HEK293T (cell line): ENCODE measurements at regions not wholly inside any gene's neighbourhood (a gene's known extent, or its start where the extent isn't known, plus 50 kb on each side); places are given as distances from the start of the nearest gene placed in this dataset.
A peak's percentile ranks its signal among the peaks of the same experiment; 100 is the strongest.

Source experiments
- CTCF ChIA-PET: fragments of 350-600 bp; formaldehyde crosslinking; extraction: SDS; loops from one replicate; lab custom pipeline; 2021; ENCODE audit warnings: antibody characterized with exemption, inconsistent platforms; lab: Yijun Ruan, JAX
- POLR2A ChIA-PET: fragments of 350-600 bp; formaldehyde crosslinking; extraction: SDS; loops from one replicate; lab custom pipeline; 2020; ENCODE audit warnings: antibody characterized with exemption, inconsistent platforms; lab: Yijun Ruan, JAX
- DNase-seq: peaks from one replicate; pipeline ENCODE4 v3.0.0; 2012; ENCODE audit warnings: mixed read lengths; ENCODE audit errors: extremely low spot score
- ARNT ChIP-seq: fragments of 450-650 bp; IDR thresholded peaks from 2 replicates; pipeline ENCODE4 v1.6.1; 2017; ENCODE audit warnings: mild to moderate bottlenecking
- BHLHE40 ChIP-seq: fragments of 450-650 bp; IDR thresholded peaks from 2 replicates; pipeline ENCODE4 v1.6.1; 2016; ENCODE audit warnings: mild to moderate bottlenecking, moderate library complexity, borderline replicate concordance
- CTBP1 ChIP-seq: fragments of 450-650 bp; IDR thresholded peaks from 2 replicates; pipeline ENCODE4 v1.6.1; 2016; ENCODE audit warnings: borderline replicate concordance
- ELF4 ChIP-seq: fragments of 450-650 bp; IDR thresholded peaks from 2 replicates; pipeline ENCODE4 v1.6.1; 2017; ENCODE audit warnings: antibody characterized with exemption
- FOXA1 ChIP-seq: fragments of 450-650 bp; IDR thresholded peaks from 2 replicates; pipeline ENCODE4 v1.6.1; 2016; ENCODE audit warnings: mild to moderate bottlenecking
- FOXK2 ChIP-seq: fragments of 450-650 bp; IDR thresholded peaks from 2 replicates; pipeline ENCODE4 v1.6.1; 2016; ENCODE audit warnings: mild to moderate bottlenecking
- FOXM1 ChIP-seq: fragments of 450-650 bp; IDR thresholded peaks from 2 replicates; pipeline ENCODE4 v1.6.1; 2017; ENCODE audit warnings: mild to moderate bottlenecking, borderline replicate concordance
- HDGF ChIP-seq: fragments of 450-650 bp; IDR thresholded peaks from 2 replicates; pipeline ENCODE4 v1.6.1; 2017; ENCODE audit warnings: antibody characterized with exemption, borderline replicate concordance
- L3MBTL2 ChIP-seq: fragments of 450-650 bp; conservative IDR thresholded peaks from 2 replicates; pipeline ENCODE4 v1.6.1; 2016; ENCODE audit warnings: mild to moderate bottlenecking
- LEF1 ChIP-seq: fragments of 450-650 bp; IDR thresholded peaks from 2 replicates; pipeline ENCODE4 v1.6.1; 2017; ENCODE audit warnings: mild to moderate bottlenecking, borderline replicate concordance
- NFRKB ChIP-seq: fragments of 450-650 bp; IDR thresholded peaks from 2 replicates; pipeline ENCODE4 v1.6.1; 2016; ENCODE audit warnings: mild to moderate bottlenecking, moderate library complexity
- SP1 ChIP-seq: fragments of 450-650 bp; IDR thresholded peaks from 2 replicates; pipeline ENCODE4 v1.6.1; 2017
- SUZ12 ChIP-seq: fragments of 450-650 bp; IDR thresholded peaks from 2 replicates; pipeline ENCODE4 v1.6.1; 2016; ENCODE audit warnings: mild to moderate bottlenecking
- TARDBP ChIP-seq: fragments of 450-650 bp; IDR thresholded peaks from 2 replicates; pipeline ENCODE4 v1.6.1; 2016
- ZNF384 ChIP-seq: fragments of 450-650 bp; IDR thresholded peaks from 2 replicates; pipeline ENCODE4 v1.6.1; 2016
- TF ChIP-seq, protein P1 (sequence below): fragments of 450-650 bp; IDR thresholded peaks from 2 replicates; pipeline ENCODE4 v1.6.1; 2016

DNA sequence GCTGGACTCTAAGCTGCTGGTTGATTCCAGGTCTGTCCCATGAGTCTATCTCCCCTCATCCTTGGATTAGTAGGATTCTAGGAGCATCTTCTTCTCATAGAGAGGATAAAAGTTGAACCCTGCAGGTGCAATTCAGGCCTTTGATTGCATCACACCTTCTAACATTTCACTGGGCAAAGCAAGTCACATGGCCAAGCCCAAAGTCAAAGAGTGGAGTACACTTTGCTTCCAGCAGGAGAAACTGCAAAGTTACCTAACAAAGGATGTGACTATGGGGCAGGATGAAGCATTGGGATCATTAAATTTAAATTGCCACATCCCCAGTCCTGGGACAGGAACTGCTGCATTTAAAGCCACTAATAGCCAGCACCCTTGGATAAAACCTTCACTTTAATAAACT lies 51.0 kb upstream of the EGFLAM start:
- ChIA-PET POLR2A (no interaction called here), CTCF (no interaction called here)
- DNase-seq: no peak
- TF ChIP-seq FOXA1 (no peak), ARNT (no peak), FOXM1 (no peak), ELF4 (no peak)

DNA sequence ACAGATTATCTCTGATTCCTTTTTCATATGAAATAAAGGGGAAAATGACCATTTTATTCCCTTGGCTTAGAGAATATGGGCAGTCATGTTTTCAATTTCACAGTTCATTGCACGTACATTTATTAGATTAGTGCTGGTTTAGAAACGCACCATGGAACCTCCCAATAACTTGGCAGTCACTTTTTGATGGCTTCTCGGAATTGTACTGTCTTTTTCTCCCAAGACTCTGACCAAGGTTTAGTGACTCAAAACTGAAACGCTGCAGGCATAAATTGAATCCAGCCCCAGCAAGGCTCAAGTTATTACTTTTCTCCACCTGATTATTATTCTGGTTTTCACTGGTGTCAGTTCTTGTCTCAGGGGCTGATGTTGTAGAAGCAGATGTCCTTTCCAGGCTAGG lies 55.6 kb upstream of the EGFLAM start:
- POLR2A ChIA-PET: no interaction called here
- no peak for DNase-seq
- no peak for TF ChIP-seq ZNF384
- TF ChIP-seq ELF4: no peak
- no peak for TF ChIP-seq CTBP1
- TF ChIP-seq SUZ12: no peak
- TF ChIP-seq FOXK2: no peak
- TF ChIP-seq NFRKB: no peak
- TF ChIP-seq HDGF: no peak
- CTCF ChIA-PET: no interaction called here

GRCh38 chr5:38200872-38201557 lies 57.3 kb upstream of the EGFLAM start:
- no peak for TF ChIP-seq FOXM1
- TF ChIP-seq ZNF384: no peak
- TF ChIP-seq NFRKB: no peak
- no peak for TF ChIP-seq FOXA1
- no peak for TF ChIP-seq ARNT
- no peak for TF ChIP-seq SP1
- CTCF ChIA-PET: interaction anchor here (0.9 kb wide), 1 partner anchor 721 kb away, joined by 3 read pairs; no protein-coding TSS in a partner anchor
- POLR2A ChIA-PET: no interaction called here
- no peak for DNase-seq

DNA sequence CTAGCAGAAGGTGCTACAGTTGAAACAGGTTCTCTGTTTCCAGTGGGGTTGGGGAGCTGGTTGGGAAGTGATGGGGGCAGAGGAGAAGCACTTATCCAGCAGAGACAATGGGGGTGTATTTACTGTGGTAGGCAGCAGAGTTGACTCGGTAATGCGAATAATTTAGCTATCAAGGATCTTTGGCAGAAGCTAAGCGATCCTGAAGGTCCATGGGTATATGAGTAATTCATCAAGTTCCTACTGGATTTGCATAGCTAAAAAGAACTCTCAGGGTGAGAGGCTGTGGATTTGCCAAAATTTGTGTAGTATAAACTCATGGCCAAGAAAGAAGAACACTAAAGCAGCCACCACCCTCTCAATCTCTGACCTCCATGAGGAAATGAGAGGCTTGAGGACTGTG lies 61.2 kb upstream of the EGFLAM start:
- no peak for DNase-seq
- ChIA-PET POLR2A (no interaction called here), CTCF (no interaction called here)
- TF ChIP-seq SP1 (no peak), FOXA1 (no peak)

DNA sequence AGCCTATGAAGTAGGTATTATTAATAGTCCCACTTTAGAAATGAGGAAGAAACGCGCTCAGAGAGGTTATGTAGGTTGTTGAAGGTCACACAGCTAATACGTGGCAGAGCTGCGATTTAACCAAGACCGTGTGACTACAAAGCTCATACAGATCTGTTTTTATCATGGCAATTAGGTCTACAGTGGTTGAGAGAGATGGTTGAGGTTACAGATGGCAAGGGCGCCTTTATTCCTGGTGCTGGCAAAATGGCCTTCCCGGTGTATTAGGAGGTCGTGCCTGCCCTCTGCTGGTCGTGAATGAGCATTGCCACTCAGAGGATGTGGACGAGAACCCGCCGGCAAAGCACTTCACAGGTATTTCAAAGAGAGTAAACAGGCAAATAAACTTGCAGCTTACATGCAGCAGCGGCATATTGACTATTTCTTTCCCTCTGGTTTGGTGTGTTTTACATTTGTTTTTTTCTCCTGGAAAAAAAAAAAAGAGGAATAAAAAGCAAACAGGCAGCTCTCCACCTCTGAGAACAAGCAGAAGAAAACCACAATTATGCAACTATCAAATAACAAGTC lies 65.3 kb upstream of the EGFLAM start:
- ChIA-PET CTCF (interaction anchor here (0.5 to 3.0 kb wide), 5 partner anchors 417 to 826 kb away, joined by 3 to 17 read pairs (median 4); no protein-coding TSS in a partner anchor), POLR2A (no interaction called here)
- peak; percentile 76 for DNase-seq
- TF ChIP-seq FOXA1 (no peak), SP1 (no peak), LEF1 (no peak), HDGF (no peak), CTBP1 (no peak), FOXK2 (no peak), TARDBP (no peak), NFRKB (no peak), ELF4 (no peak), ARNT (no peak), L3MBTL2 (no peak), BHLHE40 (no peak), FOXM1 (no peak), ZNF384 (no peak), SUZ12 (no peak)
- TF ChIP-seq, protein P1, sequence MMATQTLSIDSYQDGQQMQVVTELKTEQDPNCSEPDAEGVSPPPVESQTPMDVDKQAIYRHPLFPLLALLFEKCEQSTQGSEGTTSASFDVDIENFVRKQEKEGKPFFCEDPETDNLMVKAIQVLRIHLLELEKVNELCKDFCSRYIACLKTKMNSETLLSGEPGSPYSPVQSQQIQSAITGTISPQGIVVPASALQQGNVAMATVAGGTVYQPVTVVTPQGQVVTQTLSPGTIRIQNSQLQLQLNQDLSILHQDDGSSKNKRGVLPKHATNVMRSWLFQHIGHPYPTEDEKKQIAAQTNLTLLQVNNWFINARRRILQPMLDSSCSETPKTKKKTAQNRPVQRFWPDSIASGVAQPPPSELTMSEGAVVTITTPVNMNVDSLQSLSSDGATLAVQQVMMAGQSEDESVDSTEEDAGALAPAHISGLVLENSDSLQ: no peak

DNA sequence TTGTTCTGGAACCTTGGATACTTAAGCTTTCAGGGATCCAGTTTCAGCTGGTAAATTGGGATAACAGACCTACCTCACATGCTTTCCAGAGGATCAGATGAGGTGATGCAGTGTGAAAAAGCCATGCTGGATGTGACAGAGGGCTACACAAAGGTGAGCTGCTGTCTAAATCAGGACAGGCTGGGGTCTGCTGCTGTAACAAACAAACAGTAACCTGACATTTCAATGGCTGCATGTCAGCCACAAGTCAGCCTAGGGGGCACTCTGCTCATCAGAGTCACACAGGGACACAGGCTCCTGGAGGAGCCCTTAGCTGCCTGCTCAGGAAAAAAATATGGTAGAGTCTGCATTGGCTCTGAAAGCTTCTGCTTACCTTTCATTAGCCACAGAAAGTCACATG lies 66.7 kb upstream of the EGFLAM start:
- CTCF ChIA-PET: interaction anchor here (0.9 to 3.0 kb wide), 2 partner anchors 33 to 779 kb away, joined by 3 to 17 read pairs; no protein-coding TSS in a partner anchor
- no peak for DNase-seq
- no peak for TF ChIP-seq BHLHE40
- no peak for TF ChIP-seq HDGF
- no peak for TF ChIP-seq ARNT
- no peak for TF ChIP-seq L3MBTL2
- TF ChIP-seq, protein P1: no peak
- no peak for TF ChIP-seq ELF4
- POLR2A ChIA-PET: no interaction called here

GRCh38 chr5:38190111-38190510 lies 68.2 kb upstream of the EGFLAM start:
- no peak for DNase-seq
- TF ChIP-seq BHLHE40 (no peak), SUZ12 (no peak), FOXK2 (no peak), LEF1 (no peak), CTBP1 (no peak)
- ChIA-PET CTCF (interaction anchor here (3.0 kb wide), 1 partner anchor 777 kb away, joined by 17 read pairs; no protein-coding TSS in a partner anchor), POLR2A (interaction anchor here (0.7 kb wide), 1 partner anchor 367 kb away, joined by 3 read pairs; no protein-coding TSS in a partner anchor)
